OCI-LY3 (cell line): ENCODE measurements at regions not wholly inside any gene's neighbourhood (a gene's known extent, or its start where the extent isn't known, plus 50 kb on each side); places are given as distances from the start of the nearest gene placed in this dataset.

ENCODE experiments used
- H2AFZ ChIP-seq: fragments of 200-600, 300-600 bp; shearing (Covaris generic); 2 replicates; pipeline ENCODE4 v1.6.0; 2014; ENCODE audit warnings: antibody characterized with exemption, low read depth, low read length
- H3K27ac ChIP-seq: fragments of 200-600, 300-600 bp; sonication (generic); 2 replicates; pipeline ENCODE4 v1.5.1; 2014; ENCODE audit warnings: mild to moderate bottlenecking, low read length, moderate library complexity, mixed read lengths
- H3K27me3 ChIP-seq: fragments of 200-600, 300-600 bp; sonication (generic); 2 replicates; pipeline ENCODE4 v1.6.1; 2014; ENCODE audit warnings: low read depth, low read length, mixed read lengths
- H3K36me3 ChIP-seq: fragments of 200-600, 300-600 bp; sonication (generic); replicated peaks from 2 replicates; pipeline ENCODE3; 2014; ENCODE audit warnings: low read depth, low read length, mixed read lengths
- H3K4me1 ChIP-seq: fragments of 300-600, 200-600 bp; sonication (generic); 2 replicates; pipeline ENCODE4 v1.6.1; 2014; ENCODE audit warnings: low read length, mixed read lengths
- H3K4me2 ChIP-seq: fragments of 200-600, 300-600 bp; sonication (generic); 2 replicates; pipeline ENCODE4 v1.6.1; 2014; ENCODE audit warnings: low read length, mixed read lengths
- H3K4me3 ChIP-seq: fragments of 300-600, 200-600 bp; sonication (generic); 2 replicates; pipeline ENCODE4 v1.5.1; 2014; ENCODE audit warnings: antibody characterized with exemption, mild to moderate bottlenecking, low read length, moderate library complexity
- H3K79me2 ChIP-seq: fragments of 300-600, 200-600 bp; shearing (Covaris generic); 2 replicates; pipeline ENCODE4 v1.6.1; 2014; ENCODE audit warnings: mild to moderate bottlenecking, low read length, mixed read lengths
- H3K9ac ChIP-seq: fragments of 300-600, 200-600 bp; shearing (Covaris generic); 2 replicates; pipeline ENCODE4 v1.6.0; 2014; ENCODE audit warnings: mild to moderate bottlenecking, low read length, moderate library complexity
- H3K9me3 ChIP-seq: fragments of 200-600, 300-600 bp; shearing (Covaris generic); 2 replicates; pipeline ENCODE4 v1.6.1; 2014; ENCODE audit warnings: low read length, mixed read lengths; ENCODE audit not compliant: insufficient read depth
- H4K20me1 ChIP-seq: fragments of 200-600, 300-600 bp; sonication (generic); 2 replicates; pipeline ENCODE4 v1.6.1; 2016; ENCODE audit warnings: low read length, mixed read lengths; ENCODE audit not compliant: insufficient read depth
- CTCF ChIP-seq: fragments of 200-600, 300-600 bp; sonication (generic); IDR thresholded peaks from 2 replicates; pipeline ENCODE4 v1.5.1; 2014; ENCODE audit warnings: antibody characterized with exemption, low read length, low read depth
- EZH2phosphoT487 ChIP-seq: fragments of 200-600 bp; shearing (Covaris generic); IDR thresholded peaks from 2 replicates; pipeline ENCODE4 v1.6.1; 2018; ENCODE audit warnings: antibody characterized with exemption, mixed run types, low read depth

GRCh38 chr5:164980480-164980879, 1475.1 kb downstream of the MAT2B start:
- Histone ChIP-seq H3K4me1 (no peaks in the 10 kb centered on the region), H3K4me3 (no peak overlapping the region), H3K79me2 (no peaks in the 10 kb centered on the region), H3K27me3 (no peaks in the 10 kb centered on the region), H3K27ac (no peak overlapping the region), H4K20me1 (no peaks in the 10 kb centered on the region), H3K36me3 (no peaks in the 10 kb centered on the region), H3K4me2 (no peak overlapping the region), H2AFZ (no peak overlapping the region), H3K9me3 (no peaks in the 10 kb centered on the region), H3K9ac (no peak overlapping the region)
- TF ChIP-seq EZH2phosphoT487 = no peak
- no peak for TF ChIP-seq CTCF

GRCh38 chr5:164998142-164998541, 1492.7 kb downstream of the MAT2B start:
- H3K79me2 ChIP-seq = no peaks in the 10 kb centered on the region
- no peaks in the 10 kb centered on the region for H4K20me1 ChIP-seq
- TF ChIP-seq CTCF (no peak), EZH2phosphoT487 (no peak)
- H3K4me3 ChIP-seq = no peak overlapping the region
- no peaks in the 10 kb centered on the region for H3K27me3 ChIP-seq
- no peak overlapping the region for H3K9ac ChIP-seq
- H3K9me3 ChIP-seq = no peaks in the 10 kb centered on the region
- H3K4me2 ChIP-seq = no peak overlapping the region
- H3K27ac ChIP-seq = no peak overlapping the region
- no peaks in the 10 kb centered on the region for H3K4me1 ChIP-seq
- no peak overlapping the region for H2AFZ ChIP-seq
- H3K36me3 ChIP-seq = no peaks in the 10 kb centered on the region

GRCh38 chr5:164998590-164998989, 1493.2 kb downstream of the MAT2B start:
- H2AFZ ChIP-seq = no peak overlapping the region
- H3K36me3 ChIP-seq = no peaks in the 10 kb centered on the region
- H3K4me2 ChIP-seq = no peak overlapping the region
- H3K27me3 ChIP-seq = no peaks in the 10 kb centered on the region
- H3K27ac ChIP-seq = no peak overlapping the region
- H3K9ac ChIP-seq = no peak overlapping the region
- H3K9me3 ChIP-seq = no peaks in the 10 kb centered on the region
- no peak overlapping the region for H3K4me3 ChIP-seq
- H3K79me2 ChIP-seq = no peaks in the 10 kb centered on the region
- H3K4me1 ChIP-seq = no peaks in the 10 kb centered on the region
- H4K20me1 ChIP-seq = no peaks in the 10 kb centered on the region
- TF ChIP-seq EZH2phosphoT487 = no peak
- TF ChIP-seq CTCF = no peak

- no peak overlapping the region for H3K4me2 ChIP-seq
- H3K4me3 ChIP-seq = no peak overlapping the region
- H3K36me3 ChIP-seq = no peaks in the 10 kb centered on the region
- no peak overlapping the region for H3K9ac ChIP-seq
- H3K27me3 ChIP-seq = no peaks in the 10 kb centered on the region
- no peaks in the 10 kb centered on the region for H4K20me1 ChIP-seq
- no peaks in the 10 kb centered on the region for H3K79me2 ChIP-seq
- H2AFZ ChIP-seq = no peak overlapping the region
- no peaks in the 10 kb centered on the region for H3K4me1 ChIP-seq
- TF ChIP-seq EZH2phosphoT487 = no peak
- no peak for TF ChIP-seq CTCF
- H3K9me3 ChIP-seq = no peaks in the 10 kb centered on the region
- H3K27ac ChIP-seq = no peak overlapping the region
Measured at GRCh38 chr5:165000479-165001190, 1495.2 kb downstream of the MAT2B start.
